ENCODE measurements at regions not wholly inside any gene's neighbourhood (a gene's known extent, or its start where the extent isn't known, plus 50 kb on each side); places are given as distances from the start of the nearest gene placed in this dataset.

- H3K79me2 ChIP-seq (ENCODE audit: insufficient read depth, low read length) = no peaks in the 10 kb centered on the region
Observed at GRCh38 chr3:87719060-87719459, 339.7 kb downstream of the CGGBP1 start.

GRCh38 chr3:87710511-87710910, 348.3 kb downstream of the CGGBP1 start:
- H2AFZ ChIP-seq (ENCODE audit: low read length) = no peak overlapping the region
- no peaks in the 10 kb centered on the region for H3K27me3 ChIP-seq (ENCODE audit: insufficient read depth, low read length, poor library complexity, severe bottlenecking)
- no peaks in the 10 kb centered on the region for H3F3A ChIP-seq (ENCODE audit: low read depth)
- H3K36me3 ChIP-seq (ENCODE audit: insufficient read depth, low read length) = no peaks in the 10 kb centered on the region
- H3K4me2 ChIP-seq (ENCODE audit: low read depth, low read length, poor library complexity, severe bottlenecking) = no peak overlapping the region
- no peaks in the 10 kb centered on the region for H3K9me2 ChIP-seq (replicated peaks; ENCODE audit: low read depth, low read length)
- no peaks in the 10 kb centered on the region for H4K20me1 ChIP-seq (ENCODE audit: insufficient read depth, low read length, poor library complexity, severe bottlenecking)
- no peaks in the 10 kb centered on the region for H3K4me1 ChIP-seq (ENCODE audit: insufficient read depth, low read length, poor library complexity, severe bottlenecking)
- no peaks in the 10 kb centered on the region for H3K9me3 ChIP-seq (ENCODE audit: insufficient read depth, low read depth, low read length)
- H3K79me2 ChIP-seq (ENCODE audit: insufficient read depth, low read length) = no peaks in the 10 kb centered on the region
- no peak overlapping the region for H3K4me3 ChIP-seq (ENCODE audit: low read length, poor library complexity, severe bottlenecking)
- TF ChIP-seq EZH2phosphoT487 (IDR thresholded peaks at IDR 0.05; ENCODE audit: borderline replicate concordance) (no peak), CTCF (conservative IDR thresholded peaks at IDR 0.05; ENCODE audit: low read length) (no peak)
- H3K9ac ChIP-seq (ENCODE audit: low read depth, low read length, poor library complexity, severe bottlenecking) = no peak overlapping the region

More at GRCh38 chr3:87719060-87719459, 339.7 kb downstream of the CGGBP1 start:
- H3K4me1 ChIP-seq (ENCODE audit: insufficient read depth, low read length, poor library complexity, severe bottlenecking) = no peaks in the 10 kb centered on the region
- no peak overlapping the region for H2AFZ ChIP-seq (ENCODE audit: low read length)
- no peaks in the 10 kb centered on the region for H3K27me3 ChIP-seq (ENCODE audit: insufficient read depth, low read length, poor library complexity, severe bottlenecking)
- H3K9ac ChIP-seq (ENCODE audit: low read depth, low read length, poor library complexity, severe bottlenecking) = no peak overlapping the region
- TF ChIP-seq EZH2phosphoT487 (IDR thresholded peaks at IDR 0.05; ENCODE audit: borderline replicate concordance) (no peak), CTCF (conservative IDR thresholded peaks at IDR 0.05; ENCODE audit: low read length) (no peak)
- no peaks in the 10 kb centered on the region for H3F3A ChIP-seq (ENCODE audit: low read depth)
- H3K9me2 ChIP-seq (replicated peaks; ENCODE audit: low read depth, low read length) = no peaks in the 10 kb centered on the region
- no peak overlapping the region for H3K4me2 ChIP-seq (ENCODE audit: low read depth, low read length, poor library complexity, severe bottlenecking)
- no peaks in the 10 kb centered on the region for H3K36me3 ChIP-seq (ENCODE audit: insufficient read depth, low read length)
- no peaks in the 10 kb centered on the region for H4K20me1 ChIP-seq (ENCODE audit: insufficient read depth, low read length, poor library complexity, severe bottlenecking)
- no peaks in the 10 kb centered on the region for H3K9me3 ChIP-seq (ENCODE audit: insufficient read depth, low read depth, low read length)
- no peak overlapping the region for H3K4me3 ChIP-seq (ENCODE audit: low read length, poor library complexity, severe bottlenecking)

- Histone ChIP-seq H3K9me3 (ENCODE audit: insufficient read depth, low read depth, low read length) (no peaks in the 10 kb centered on the region), H3K79me2 (ENCODE audit: insufficient read depth, low read length) (no peaks in the 10 kb centered on the region), H3K9ac (ENCODE audit: low read depth, low read length, poor library complexity, severe bottlenecking) (no peak overlapping the region), H3K36me3 (ENCODE audit: insufficient read depth, low read length) (no peaks in the 10 kb centered on the region), H4K20me1 (ENCODE audit: insufficient read depth, low read length, poor library complexity, severe bottlenecking) (no peaks in the 10 kb centered on the region), H3K4me2 (ENCODE audit: low read depth, low read length, poor library complexity, severe bottlenecking) (no peak overlapping the region), H3K9me2 (replicated peaks; ENCODE audit: low read depth, low read length) (no peaks in the 10 kb centered on the region), H3K27me3 (ENCODE audit: insufficient read depth, low read length, poor library complexity, severe bottlenecking) (no peaks in the 10 kb centered on the region), H3K4me3 (ENCODE audit: low read length, poor library complexity, severe bottlenecking) (no peak overlapping the region), H3K4me1 (ENCODE audit: insufficient read depth, low read length, poor library complexity, severe bottlenecking) (no peaks in the 10 kb centered on the region), H2AFZ (ENCODE audit: low read length) (no peak overlapping the region), H3F3A (ENCODE audit: low read depth) (no peaks in the 10 kb centered on the region)
- TF ChIP-seq CTCF (conservative IDR thresholded peaks at IDR 0.05; ENCODE audit: low read length) (no peak), EZH2phosphoT487 (IDR thresholded peaks at IDR 0.05; ENCODE audit: borderline replicate concordance) (no peak)
Observed at GRCh38 chr3:87710028-87710427, 348.8 kb downstream of the CGGBP1 start.
